HCT116 (cell line): ENCODE measurements at regions not wholly inside any gene's neighbourhood (a gene's known extent, or its start where the extent isn't known, plus 50 kb on each side); places are given as distances from the start of the nearest gene placed in this dataset.

ENCODE experiments used
- ATAC-seq: fragments of 200-7000 bp; cut with Tn5 transposase; 2 replicates; pipeline ENCODE4 v1.9.1; 2020; ENCODE audit warnings: mild to moderate bottlenecking, moderate library complexity
- BruUV-seq: library from RNA; stranded (reverse); fragments of 400-500 nt; replicated peaks from 2 replicates; lab custom pipeline; 2021; lab: Mats Ljungman, UMichigan
- CTCF ChIA-PET: fragments of 300-600 bp; sonication (Branson Sonifier 250); formaldehyde crosslinking; loops from one replicate; lab custom pipeline; 2021; ENCODE audit warnings: antibody characterized with exemption; lab: Charles Lee
- POLR2A ChIA-PET: fragments of 300-600, 350-600 bp; sonication (Branson Sonifier 250); formaldehyde crosslinking; loops from one replicate; lab custom pipeline; 2021; ENCODE audit warnings: antibody characterized with exemption; lab: Charles Lee
- RAD21 ChIA-PET, 2 experiments: fragments of 300-600 bp; sonication (Branson Sonifier 250); formaldehyde crosslinking; loops; one replicate each; lab custom pipeline; 2023; ENCODE audit warnings: low total read pairs in 2 of 2; ENCODE audit not compliant: uncharacterized antibody in 2 of 2, unreplicated experiment in 2 of 2, low non-redundant PET in 1 of 2; lab: Charles Lee
- DNase-seq: peaks from one replicate; pipeline ENCODE4 v3.0.0-alpha.2; 2010; ENCODE audit warnings: low read depth, low spot score
- H2AFZ ChIP-seq: fragments of 200-600 bp; shearing (Covaris generic), sonication (generic); 2 replicates; pipeline ENCODE4 v1.6.1; 2017; ENCODE audit warnings: low read depth, mixed run types, mixed read lengths, antibody characterized with exemption, low read length; ENCODE audit not compliant: poor library complexity, severe bottlenecking
- H3K27ac ChIP-seq: 2 replicates; pipeline ENCODE4 v1.5.1; 2012; ENCODE audit warnings: low read depth, low read length
- H3K27me3 ChIP-seq: fragments of 200-600 bp; sonication (generic); 2 replicates; pipeline ENCODE4 v1.6.1; 2016; ENCODE audit warnings: mixed run types, low read length, mixed read lengths; ENCODE audit not compliant: insufficient read depth
- H3K36me3 ChIP-seq, 2 experiments: fragments of 200-500 bp in 1 of 2; fragments of 200-600 bp in 1 of 2; sonication (Bioruptor generic) in 1 of 2; sonication (generic) in 1 of 2; 2 replicates each; pipeline versions ENCODE4 v1.5.1 to v1.6.1; 2014 to 2016; ENCODE audit warnings: low read length in 2 of 2, inconsistent platforms in 1 of 2, mixed read lengths in 1 of 2, mixed run types in 1 of 2; ENCODE audit not compliant: insufficient read depth in 2 of 2, control insufficient read depth in 1 of 2
- H3K4me1 ChIP-seq, 2 experiments: fragments of 200-600 bp in 1 of 2; sonication (generic) in 1 of 2; 2 replicates each; pipeline versions ENCODE4 v1.5.1 to v1.6.1; 2012 to 2017; ENCODE audit warnings: low read length in 2 of 2, inconsistent platforms in 1 of 2, mild to moderate bottlenecking in 1 of 2, mixed read lengths in 1 of 2, mixed run types in 1 of 2, moderate library complexity in 1 of 2; ENCODE audit not compliant: insufficient read depth in 2 of 2, control insufficient read depth in 1 of 2
- H3K4me2 ChIP-seq: fragments of 200-600 bp; sonication (generic); 2 replicates; pipeline ENCODE4 v1.6.1; 2017; ENCODE audit warnings: mixed run types, low read length, mixed read lengths
- H3K4me3 ChIP-seq, 2 experiments: fragments of 200-600 bp in 1 of 2; sonication (generic) in 1 of 2; replicated peaks in 1 of 2; 2 replicates each; pipeline ENCODE4 v1.5.1; 2011 to 2016; ENCODE audit warnings: low read length in 2 of 2, control low read depth in 1 of 2, low read depth in 1 of 2, mild to moderate bottlenecking in 1 of 2, mixed read lengths in 1 of 2, mixed run types in 1 of 2
- H3K79me2 ChIP-seq: fragments of 200-600 bp; sonication (generic); 2 replicates; pipeline ENCODE4 v1.6.1; 2017; ENCODE audit warnings: mild to moderate bottlenecking, mixed run types, low read length, moderate library complexity, mixed read lengths; ENCODE audit not compliant: insufficient read depth
- H3K9ac ChIP-seq: fragments of 200-600 bp; sonication (generic); 2 replicates; pipeline ENCODE4 v1.6.1; 2016; ENCODE audit warnings: low read length, mixed read lengths
- H3K9me2 ChIP-seq: fragments of 200-600 bp; sonication (generic), shearing (Covaris generic); 2 replicates; pipeline ENCODE4 v1.6.1; 2017; ENCODE audit warnings: mixed run types, mild to moderate bottlenecking, moderate library complexity; ENCODE audit not compliant: insufficient read depth
- H3K9me3 ChIP-seq, 2 experiments: fragments of 200-500 bp in 1 of 2; fragments of 200-600 bp in 1 of 2; sonication (Bioruptor generic) in 1 of 2; sonication (generic) in 1 of 2; 2 replicates each; pipeline ENCODE4 v1.6.1; 2014 to 2017; ENCODE audit warnings: low read length in 2 of 2, mixed read lengths in 2 of 2, inconsistent platforms in 1 of 2, low read depth in 1 of 2, mild to moderate bottlenecking in 1 of 2, mixed run types in 1 of 2, moderate library complexity in 1 of 2; ENCODE audit not compliant: control insufficient read depth in 1 of 2, insufficient read depth in 1 of 2
- H4K20me1 ChIP-seq: fragments of 200-600 bp; sonication (generic), shearing (Covaris generic); 2 replicates; pipeline ENCODE4 v1.6.1; 2017; ENCODE audit warnings: mixed run types, mild to moderate bottlenecking, moderate library complexity; ENCODE audit not compliant: insufficient read depth
- CBX3 ChIP-seq: IDR thresholded peaks from 2 replicates; pipeline ENCODE4 v1.6.1; 2012; ENCODE audit warnings: low read depth
- CTCF ChIP-seq, 3 experiments: fragments of 200-600 bp in 1 of 3; sonication (generic) in 1 of 3; IDR thresholded peaks in 2 of 3; conservative IDR thresholded peaks in 1 of 3; 2 replicates each; pipeline ENCODE4 v1.5.1; 2012 to 2017; ENCODE audit warnings: low read depth in 2 of 3, low read length in 2 of 3, antibody characterized with exemption in 1 of 3, borderline replicate concordance in 1 of 3, control low read depth in 1 of 3, mild to moderate bottlenecking in 1 of 3, mixed read lengths in 1 of 3, mixed run types in 1 of 3, moderate library complexity in 1 of 3; ENCODE audit not compliant: insufficient read depth in 1 of 3
- EZH2 ChIP-seq: fragments of 200-600 bp; sonication (generic); IDR thresholded peaks from 2 replicates; pipeline ENCODE4 v1.6.1; 2017; ENCODE audit warnings: antibody characterized with exemption, mixed run types
- EZH2phosphoT487 ChIP-seq: fragments of 200-600 bp; IDR thresholded peaks from 2 replicates; pipeline ENCODE4 v1.6.1; 2018; ENCODE audit warnings: antibody characterized with exemption, borderline replicate concordance
- JUND ChIP-seq: IDR thresholded peaks from 2 replicates; pipeline ENCODE4 v1.6.1; 2012
- POLR2A ChIP-seq: IDR thresholded peaks from 2 replicates; pipeline ENCODE4 v1.7.0; 2011; ENCODE audit warnings: borderline replicate concordance; ENCODE audit not compliant: insufficient read depth, insufficient read length; ENCODE audit errors: extremely low read depth
- RAD21 ChIP-seq: IDR thresholded peaks from 2 replicates; pipeline ENCODE4 v1.6.1; 2012; ENCODE audit warnings: low read depth, mild to moderate bottlenecking
- REST ChIP-seq: IDR thresholded peaks from 2 replicates; pipeline ENCODE4 v1.6.1; 2012; ENCODE audit warnings: low read depth
- SIN3A ChIP-seq: IDR thresholded peaks from 2 replicates; pipeline ENCODE4 v1.6.1; 2012; ENCODE audit warnings: low read depth
- SRF ChIP-seq: IDR thresholded peaks from 2 replicates; pipeline ENCODE4 v1.6.1; 2012; ENCODE audit warnings: low read depth
- TCF7L2 ChIP-seq: IDR thresholded peaks from 2 replicates; pipeline ENCODE4 v1.7.0; 2011; ENCODE audit warnings: borderline replicate concordance, inconsistent platforms; ENCODE audit not compliant: insufficient read depth, insufficient read length; ENCODE audit errors: extremely low read depth
- YY1 ChIP-seq: IDR thresholded peaks from 2 replicates; pipeline ENCODE4 v1.6.1; 2011; ENCODE audit warnings: low read length, low read depth, moderate library complexity, mild to moderate bottlenecking; ENCODE audit not compliant: insufficient replicate concordance; ENCODE audit errors: extremely low read depth
- ZNF274 ChIP-seq: fragments of 200-500 bp; sonication (Bioruptor generic); IDR thresholded peaks from 2 replicates; pipeline ENCODE4 v1.6.1; 2014; ENCODE audit warnings: mild to moderate bottlenecking, low read depth, low read length, inconsistent platforms
- intact Hi-C: fragments of 100-400 bp; cut with micrococcal nuclease; formaldehyde crosslinking; loops from 2 replicates; pipeline ENCODE4 v1.10.0; 2022
- TF ChIP-seq, protein P1 (sequence below): IDR thresholded peaks from 2 replicates; pipeline ENCODE4 v1.6.1; 2012

DNA sequence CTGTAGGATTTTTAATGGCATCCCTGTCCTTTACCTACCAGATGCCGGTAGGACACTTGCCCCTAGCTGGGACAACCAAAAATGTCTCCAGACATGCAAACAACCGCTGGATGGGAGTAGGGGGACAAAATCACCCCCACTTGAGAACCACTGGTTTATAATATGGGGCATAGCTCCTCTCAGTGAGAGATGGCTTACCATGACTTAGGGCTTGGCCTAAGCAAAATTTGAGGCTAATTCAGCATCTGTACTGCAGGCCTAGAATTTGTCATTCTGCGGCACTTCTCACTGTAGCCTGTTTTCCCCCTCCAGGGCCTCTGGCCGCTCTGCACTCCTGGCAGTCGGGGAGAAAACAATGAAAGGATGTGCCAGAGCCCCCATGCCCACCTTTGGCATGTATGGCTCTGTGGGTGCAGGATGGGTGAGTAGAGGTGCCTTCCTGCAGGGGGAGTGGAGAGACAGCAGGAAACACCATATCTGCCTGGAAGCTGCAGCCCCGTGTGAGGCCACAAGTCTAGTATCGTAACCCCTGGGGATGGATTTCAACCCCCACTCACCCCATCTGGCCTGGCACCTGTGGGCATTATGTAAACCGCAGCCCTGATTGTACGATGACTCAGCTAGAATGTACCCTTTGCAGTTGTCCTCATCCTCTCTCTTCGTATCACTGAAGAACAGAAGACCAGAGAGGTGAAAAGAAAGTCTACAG lies 268.1 kb downstream of the SOX9 start (continued):
- no peak for TF ChIP-seq TCF7L2
- TF ChIP-seq SRF, result peak; percentile 69; the same call in 1 of the 2 replicates
- TF ChIP-seq POLR2A, result no peak
- no peak for TF ChIP-seq EZH2
- no peak for TF ChIP-seq SIN3A

GRCh38 chr17:72390675-72391508 lies 270.1 kb downstream of the SOX9 start:
- RAD21 ChIA-PET, result no interaction called here
- ATAC-seq (peak; percentile 21), DNase-seq (no peak)
- intact Hi-C loops, result no loop called here
- no peaks in the 10 kb centered on the region for H3K79me2 ChIP-seq
- no peak overlapping the region for H2AFZ ChIP-seq
- H3K4me2 ChIP-seq, result peak overlapping the region; percentile 61
- no peaks in the 10 kb centered on the region for H4K20me1 ChIP-seq
- H3K9ac ChIP-seq, result peak overlapping the region; percentile 29
- H3K4me3 ChIP-seq, result no peak overlapping the region
- CTCF ChIA-PET, result interaction anchor here (0.9 to 1.4 kb wide), 2 partner anchors 41 to 166 kb away, joined by 4 read pairs; no protein-coding TSS in a partner anchor
- peaks cover 80 to 98% of the 10 kb centered on the region in 2 experiments for H3K4me1 ChIP-seq
- peak overlapping the region; percentile 31; the same call in 1 of the 2 replicates for H3K27ac ChIP-seq
- POLR2A ChIA-PET, result interaction anchor here (0.6 to 1.1 kb wide), 3 partner anchors 16 to 270 kb away, joined by 3 to 4 read pairs (median 4); partner anchors contain the start of gene SOX9
- H3K9me2 ChIP-seq, result no peaks in the 10 kb centered on the region
- no peaks in the 10 kb centered on the region for H3K36me3 ChIP-seq
- H3K27me3 ChIP-seq, result no peaks in the 10 kb centered on the region
- H3K9me3 ChIP-seq, result no peaks in the 10 kb centered on the region
- no TSS peak for BruUV-seq
- TF ChIP-seq CBX3 (peak; percentile 30; the same call in 1 of the 2 replicates), JUND (peak; percentile 80), RAD21 (peak; percentile 20; the same call in 1 of the 2 replicates), REST (no peak), EZH2phosphoT487 (no peak), POLR2A (no peak), ZNF274 (no peak), CTCF (IDR thresholded peaks at IDR 0.05 in 2 of 3, conservative IDR thresholded peaks at IDR 0.05 in 1 of 3; ENCODE audit: borderline replicate concordance in 1 of 3, insufficient read depth in 1 of 3, low read depth in 2 of 3, low read length in 2 of 3) (no peak), YY1 (no peak)
- TF ChIP-seq, protein P1, sequence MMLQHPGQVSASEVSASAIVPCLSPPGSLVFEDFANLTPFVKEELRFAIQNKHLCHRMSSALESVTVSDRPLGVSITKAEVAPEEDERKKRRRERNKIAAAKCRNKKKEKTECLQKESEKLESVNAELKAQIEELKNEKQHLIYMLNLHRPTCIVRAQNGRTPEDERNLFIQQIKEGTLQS, result no peak
